ENCODE measurements at regions not wholly inside any gene's neighbourhood (a gene's known extent, or its start where the extent isn't known, plus 50 kb on each side); places are given as distances from the start of the nearest gene placed in this dataset.

- TF ChIP-seq CTCF (IDR thresholded peaks at IDR 0.05; ENCODE audit: extremely low read depth in 1 of 2, insufficient read depth in 1 of 2, low read depth in 1 of 2, low read length in 2 of 2) (no peak), POLR2AphosphoS5 (IDR thresholded peaks at IDR 0.05; ENCODE audit: insufficient read depth, low read depth, low read length) (no peak), POLR2A (IDR thresholded peaks at IDR 0.05; ENCODE audit: low read depth, low read length) (no peak), GATA2 (IDR thresholded peaks at IDR 0.05; ENCODE audit: insufficient read depth, insufficient read length, low read depth, low read length) (no peak)
Observed at GRCh38 chr15:99818872-99819271, 85.6 kb upstream of the LYSMD4 start.

Data from endothelial cell of umbilical vein (primary cell).